ENCODE measurements at regions not wholly inside any gene's neighbourhood (a gene's known extent, or its start where the extent isn't known, plus 50 kb on each side); places are given as distances from the start of the nearest gene placed in this dataset.

DNA sequence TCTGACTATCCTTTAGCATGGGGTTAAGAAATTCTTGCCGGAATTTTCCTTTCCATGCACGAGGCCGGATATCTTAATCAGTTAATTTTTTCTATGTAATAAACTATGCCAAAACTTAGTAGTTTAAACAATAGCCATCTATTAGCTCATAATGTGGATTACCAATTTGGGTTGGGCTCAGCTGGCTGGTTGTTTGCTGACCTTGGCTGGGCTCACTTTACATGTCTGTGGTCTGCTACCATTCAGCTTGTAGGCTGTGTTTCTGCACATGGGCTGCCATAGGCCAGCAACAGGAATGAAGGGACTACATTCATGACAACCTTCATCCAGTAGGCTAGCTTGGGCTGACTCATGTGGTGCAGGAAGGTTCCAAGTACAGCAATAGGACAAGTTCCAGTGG lies 56.0 kb upstream of the NTPCR start:
- Histone ChIP-seq H3K9me3 (peaks cover 0 to 12% (median 10%) of the 10 kb centered on the region in 4 donors), H3K4me1 (no peaks in the 10 kb centered on the region), H3K27ac (no peak overlapping the region), H3K36me3 (no peaks in the 10 kb centered on the region), H3K27me3 (no peaks in the 10 kb centered on the region), H3K4me3 (no peak overlapping the region)
- DNase-seq, result no peak
- TF ChIP-seq EP300 (IDR thresholded peaks at IDR 0.05) (no peak), POLR2A (IDR thresholded peaks at IDR 0.05) (no peak), POLR2AphosphoS5 (IDR thresholded peaks at IDR 0.05) (no peak)
- TF ChIP-seq, protein P1, sequence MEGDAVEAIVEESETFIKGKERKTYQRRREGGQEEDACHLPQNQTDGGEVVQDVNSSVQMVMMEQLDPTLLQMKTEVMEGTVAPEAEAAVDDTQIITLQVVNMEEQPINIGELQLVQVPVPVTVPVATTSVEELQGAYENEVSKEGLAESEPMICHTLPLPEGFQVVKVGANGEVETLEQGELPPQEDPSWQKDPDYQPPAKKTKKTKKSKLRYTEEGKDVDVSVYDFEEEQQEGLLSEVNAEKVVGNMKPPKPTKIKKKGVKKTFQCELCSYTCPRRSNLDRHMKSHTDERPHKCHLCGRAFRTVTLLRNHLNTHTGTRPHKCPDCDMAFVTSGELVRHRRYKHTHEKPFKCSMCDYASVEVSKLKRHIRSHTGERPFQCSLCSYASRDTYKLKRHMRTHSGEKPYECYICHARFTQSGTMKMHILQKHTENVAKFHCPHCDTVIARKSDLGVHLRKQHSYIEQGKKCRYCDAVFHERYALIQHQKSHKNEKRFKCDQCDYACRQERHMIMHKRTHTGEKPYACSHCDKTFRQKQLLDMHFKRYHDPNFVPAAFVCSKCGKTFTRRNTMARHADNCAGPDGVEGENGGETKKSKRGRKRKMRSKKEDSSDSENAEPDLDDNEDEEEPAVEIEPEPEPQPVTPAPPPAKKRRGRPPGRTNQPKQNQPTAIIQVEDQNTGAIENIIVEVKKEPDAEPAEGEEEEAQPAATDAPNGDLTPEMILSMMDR (IDR thresholded peaks at IDR 0.05), result no peak
- whole genome bisulfite sequencing, 5 donors, result 72 to 86% (median 82%) methylated on average over 3 of the region's 3 CpGs
- intact Hi-C loops (cut with DNase I; ENCODE audit: low total_unique reads), result no loop called here

DNA sequence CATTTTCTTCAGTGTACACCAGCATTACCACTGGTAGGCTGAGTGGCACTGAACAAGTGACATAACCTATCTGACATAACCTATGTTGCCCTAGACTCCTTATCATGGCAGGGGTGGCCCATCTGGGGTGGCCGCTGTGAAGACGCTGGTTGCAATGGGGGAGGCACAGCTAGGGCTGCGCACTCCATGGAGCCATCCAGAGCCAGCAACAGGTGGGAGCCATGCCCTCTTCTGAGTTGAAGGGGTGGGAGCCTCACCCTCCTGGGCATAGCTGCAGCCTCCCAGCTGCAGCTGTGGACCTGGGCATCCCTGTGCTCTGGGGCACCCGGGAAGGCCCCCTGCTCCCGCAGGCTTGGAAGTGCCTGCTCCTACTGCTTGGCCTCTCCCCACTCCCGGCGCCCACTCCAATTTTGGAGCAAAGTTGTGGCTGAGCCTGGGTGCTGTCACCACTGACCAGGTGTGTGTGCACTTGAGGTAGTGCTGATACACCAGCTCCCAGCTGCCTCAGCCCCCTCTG lies 52.4 kb upstream of the NTPCR start:
- WGBS, 5 donors, result 93 to 98% (median 97%) methylated on average over 6 to 7 of the region's 7 CpGs
- TF ChIP-seq, protein P1 (IDR thresholded peaks at IDR 0.05), result no peak
- TF ChIP-seq EP300 (IDR thresholded peaks at IDR 0.05), result no peak
- no peak for TF ChIP-seq POLR2A (IDR thresholded peaks at IDR 0.05)
- no peak for TF ChIP-seq POLR2AphosphoS5 (IDR thresholded peaks at IDR 0.05)
- intact Hi-C loops (cut with DNase I; ENCODE audit: low total_unique reads), result no loop called here

DNA sequence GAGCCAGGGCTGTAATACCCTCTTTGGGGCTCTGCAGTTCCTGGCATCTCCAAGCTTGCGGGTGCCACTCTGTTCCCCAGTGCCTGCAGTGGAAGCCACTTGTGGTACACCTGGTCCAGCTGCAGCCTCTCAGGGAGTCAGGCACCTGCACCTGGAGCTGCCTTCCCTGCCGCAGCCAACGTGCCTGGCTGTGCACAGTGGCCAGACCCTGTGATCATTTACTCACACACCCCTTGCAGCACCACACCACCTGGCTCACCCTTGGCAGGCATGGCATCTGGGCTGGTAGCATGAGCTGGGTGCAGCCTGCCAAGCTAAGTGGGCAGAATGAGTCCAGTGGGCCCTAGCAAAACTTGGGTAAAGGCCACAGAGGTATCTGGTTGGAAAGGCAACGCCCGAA lies 51.1 kb upstream of the NTPCR start:
- H3K4me1 ChIP-seq, result peaks cover 0 to 9% (median 7%) of the 10 kb centered on the region in 4 donors

More for the DNA sequence above, 52.4 kb upstream of the NTPCR start:
- Histone ChIP-seq H3K4me3 (no peak overlapping the region), H3K4me1 (peaks cover 0 to 9% (median 7%) of the 10 kb centered on the region in 4 donors), H3K36me3 (no peaks in the 10 kb centered on the region), H3K27ac (no peak overlapping the region), H3K9me3 (peaks cover 0 to 12% (median 10%) of the 10 kb centered on the region in 4 donors), H3K27me3 (no peaks in the 10 kb centered on the region)
- DNase-seq, result no peak

DNA sequence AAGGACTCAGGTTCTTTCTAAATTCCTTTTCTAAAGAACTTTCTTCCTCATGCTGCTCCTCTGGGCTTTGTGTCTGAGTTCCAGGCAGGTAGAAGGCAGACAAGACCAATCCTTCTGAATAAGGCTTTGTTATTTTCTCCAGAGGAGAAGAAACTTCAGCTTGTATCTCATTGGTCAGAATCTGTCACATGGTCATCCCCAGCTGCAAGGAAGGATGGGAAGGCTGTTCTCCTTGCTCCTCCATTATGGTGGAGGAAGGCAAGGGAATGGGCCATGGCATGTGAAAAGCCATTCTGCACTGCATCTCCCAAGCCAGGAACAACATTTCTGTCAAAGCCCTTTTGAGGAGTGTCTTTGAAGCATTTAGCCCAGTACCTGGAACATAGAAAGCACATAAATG lies 50.6 kb upstream of the NTPCR start:
- no peak overlapping the region for H3K27ac ChIP-seq
- no peak for TF ChIP-seq EP300 (IDR thresholded peaks at IDR 0.05)
- TF ChIP-seq, protein P1 (IDR thresholded peaks at IDR 0.05), result no peak
- no peak for TF ChIP-seq POLR2A (IDR thresholded peaks at IDR 0.05)
- TF ChIP-seq POLR2AphosphoS5 (IDR thresholded peaks at IDR 0.05), result no peak
- H3K4me1 ChIP-seq, result peaks cover 0 to 9% (median 7%) of the 10 kb centered on the region in 4 donors
- no peaks in the 10 kb centered on the region for H3K36me3 ChIP-seq
- intact Hi-C loops (cut with DNase I; ENCODE audit: low total_unique reads), result no loop called here
- peaks cover 0 to 3% (median under 1%) of the 10 kb centered on the region in 4 donors for H3K9me3 ChIP-seq
- H3K27me3 ChIP-seq, result no peaks in the 10 kb centered on the region
- H3K4me3 ChIP-seq, result no peak overlapping the region
- DNase-seq, result no peak

More for the DNA sequence above, 51.1 kb upstream of the NTPCR start:
- Histone ChIP-seq H3K4me3 (no peak overlapping the region), H3K36me3 (no peaks in the 10 kb centered on the region), H3K27me3 (no peaks in the 10 kb centered on the region), H3K27ac (no peak overlapping the region), H3K9me3 (peaks cover 0 to 9% (median 6%) of the 10 kb centered on the region in 4 donors)
- DNase-seq, result no peak
- no peak for TF ChIP-seq POLR2AphosphoS5 (IDR thresholded peaks at IDR 0.05)
- TF ChIP-seq, protein P1 (IDR thresholded peaks at IDR 0.05), result no peak
- no peak for TF ChIP-seq EP300 (IDR thresholded peaks at IDR 0.05)
- no peak for TF ChIP-seq POLR2A (IDR thresholded peaks at IDR 0.05)
- intact Hi-C loops (cut with DNase I; ENCODE audit: low total_unique reads), result no loop called here
- 78 to 95% (median 84%) methylated on average over 4 to 5 of the region's 5 CpGs for WGBS, 5 donors
